ENCODE measurements at regions not wholly inside any gene's neighbourhood (a gene's known extent, or its start where the extent isn't known, plus 50 kb on each side); places are given as distances from the start of the nearest gene placed in this dataset.

DNA sequence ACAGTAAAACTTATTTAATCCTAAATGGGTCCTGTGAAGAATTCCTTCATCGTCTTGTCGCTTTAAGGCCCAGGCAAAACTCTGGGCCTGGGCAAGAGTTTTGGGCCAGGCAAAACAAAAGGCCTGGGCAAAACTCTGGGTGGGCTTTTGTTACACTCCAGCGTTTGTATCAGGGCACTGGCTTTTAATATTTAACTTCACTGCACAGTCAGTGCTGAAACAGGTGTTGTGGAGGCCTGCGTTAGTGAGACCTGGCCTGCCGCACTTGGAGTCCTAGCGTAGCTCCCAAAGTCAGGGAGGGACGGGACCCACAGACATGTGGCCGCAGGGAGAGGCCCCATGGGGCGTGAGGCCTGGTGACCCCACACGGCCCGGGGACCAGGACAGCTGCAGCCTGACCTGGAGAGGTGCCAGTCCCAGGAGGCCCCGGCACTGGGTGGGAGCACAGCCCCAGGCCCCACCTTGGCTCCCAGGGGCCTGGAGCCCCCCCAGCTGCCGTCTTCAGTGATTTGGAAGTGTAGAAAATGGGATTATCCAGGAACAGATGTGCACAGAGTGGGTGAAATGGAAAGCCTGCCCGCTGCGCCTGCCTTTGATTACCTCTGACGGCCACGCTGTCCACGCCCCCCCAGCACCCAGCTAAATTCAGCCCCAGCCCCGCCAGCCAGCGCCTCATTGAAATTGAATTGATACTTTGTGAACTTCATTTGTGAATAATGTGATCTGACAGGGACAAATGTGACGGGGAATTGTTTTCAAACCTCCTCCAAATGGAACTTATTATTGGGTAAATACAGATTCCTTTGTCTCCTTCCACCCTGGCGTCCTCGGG, 132.9 kb upstream of the NKX1-1 start:
- no peak for TF ChIP-seq CTCF (IDR thresholded peaks at IDR 0.05; ENCODE audit: insufficient read depth, low read length, poor library complexity, severe bottlenecking)
- no peak for TF ChIP-seq EZH2phosphoT487 (conservative IDR thresholded peaks at IDR 0.05; ENCODE audit: low read length)
- no peak overlapping the region for H3K27ac ChIP-seq (ENCODE audit: low read depth, low read length)
- no peak overlapping the region for H3K4me3 ChIP-seq (ENCODE audit: insufficient read depth, low read length, poor library complexity, severe bottlenecking)
- 0 out of 2 replicates have a peak, but pooled peaks cover 4% of the 10 kb centered on the region for H3K27me3 ChIP-seq (ENCODE audit: low read length)
- no peaks in the 10 kb centered on the region for H3K79me2 ChIP-seq (ENCODE audit: insufficient read depth, low read length)
- H3F3A ChIP-seq (ENCODE audit: insufficient read depth): no peaks in the 10 kb centered on the region
- H2AFZ ChIP-seq (ENCODE audit: low read depth, low read length, severe bottlenecking): no peak overlapping the region
- no peak overlapping the region for H3K9ac ChIP-seq (ENCODE audit: low read length)
- no peak overlapping the region for H3K4me2 ChIP-seq (ENCODE audit: low read depth, low read length, poor library complexity, severe bottlenecking)
- H3K9me3 ChIP-seq (ENCODE audit: insufficient read depth, low read length): no peaks in the 10 kb centered on the region
- no peaks in the 10 kb centered on the region for H3K36me3 ChIP-seq (ENCODE audit: low read length)
- H3K9me2 ChIP-seq (replicated peaks; ENCODE audit: insufficient read depth, low read length): no peaks in the 10 kb centered on the region
- no peaks in the 10 kb centered on the region for H4K20me1 ChIP-seq (ENCODE audit: low read depth, low read length)

DNA sequence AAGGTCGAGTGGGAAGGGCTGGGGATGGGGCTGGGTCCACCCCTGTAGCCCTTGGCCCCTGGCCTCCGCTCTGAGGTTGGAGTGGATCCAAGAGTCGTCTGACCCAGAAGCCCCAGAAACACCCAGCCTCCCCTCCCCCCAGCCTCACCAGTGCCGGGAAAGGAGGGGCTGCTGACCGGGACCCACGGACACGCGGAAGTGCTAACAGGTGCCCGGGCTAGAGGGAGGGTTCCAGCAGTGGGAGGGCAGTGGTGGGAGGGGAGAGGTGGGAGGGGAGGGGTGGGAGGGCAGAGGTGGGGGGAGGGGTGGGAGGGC, 131.8 kb upstream of the NKX1-1 start:
- no peaks in the 10 kb centered on the region for H3K36me3 ChIP-seq (ENCODE audit: low read length)
- TF ChIP-seq CTCF (IDR thresholded peaks at IDR 0.05; ENCODE audit: insufficient read depth, low read length, poor library complexity, severe bottlenecking) (no peak), EZH2phosphoT487 (conservative IDR thresholded peaks at IDR 0.05; ENCODE audit: low read length) (no peak)
- H2AFZ ChIP-seq (ENCODE audit: low read depth, low read length, severe bottlenecking): no peak overlapping the region
- H3K9me3 ChIP-seq (ENCODE audit: insufficient read depth, low read length): no peaks in the 10 kb centered on the region
- H3K27me3 ChIP-seq (ENCODE audit: low read length): 0 out of 2 replicates have a peak, but pooled peaks cover 3% of the 10 kb centered on the region
- H3F3A ChIP-seq (ENCODE audit: insufficient read depth): no peaks in the 10 kb centered on the region
- H3K79me2 ChIP-seq (ENCODE audit: insufficient read depth, low read length): no peaks in the 10 kb centered on the region
- H4K20me1 ChIP-seq (ENCODE audit: low read depth, low read length): no peaks in the 10 kb centered on the region
- H3K9me2 ChIP-seq (replicated peaks; ENCODE audit: insufficient read depth, low read length): no peaks in the 10 kb centered on the region
- H3K9ac ChIP-seq (ENCODE audit: low read length): no peak overlapping the region
- no peak overlapping the region for H3K4me2 ChIP-seq (ENCODE audit: low read depth, low read length, poor library complexity, severe bottlenecking)
- no peak overlapping the region for H3K27ac ChIP-seq (ENCODE audit: low read depth, low read length)
- no peak overlapping the region for H3K4me3 ChIP-seq (ENCODE audit: insufficient read depth, low read length, poor library complexity, severe bottlenecking)

- Histone ChIP-seq H3K36me3 (ENCODE audit: low read length) (no peaks in the 10 kb centered on the region), H3K9ac (ENCODE audit: low read length) (no peak overlapping the region), H3F3A (ENCODE audit: insufficient read depth) (no peaks in the 10 kb centered on the region), H4K20me1 (ENCODE audit: low read depth, low read length) (no peaks in the 10 kb centered on the region), H3K4me2 (ENCODE audit: low read depth, low read length, poor library complexity, severe bottlenecking) (no peak overlapping the region), H3K9me3 (ENCODE audit: insufficient read depth, low read length) (no peaks in the 10 kb centered on the region), H3K27ac (ENCODE audit: low read depth, low read length) (no peak overlapping the region), H2AFZ (ENCODE audit: low read depth, low read length, severe bottlenecking) (no peak overlapping the region), H3K9me2 (replicated peaks; ENCODE audit: insufficient read depth, low read length) (no peaks in the 10 kb centered on the region), H3K27me3 (ENCODE audit: low read length) (no peaks in the 10 kb centered on the region), H3K79me2 (ENCODE audit: insufficient read depth, low read length) (no peaks in the 10 kb centered on the region), H3K4me3 (ENCODE audit: insufficient read depth, low read length, poor library complexity, severe bottlenecking) (no peak overlapping the region)
- no peak for TF ChIP-seq EZH2phosphoT487 (conservative IDR thresholded peaks at IDR 0.05; ENCODE audit: low read length)
- no peak for TF ChIP-seq CTCF (IDR thresholded peaks at IDR 0.05; ENCODE audit: insufficient read depth, low read length, poor library complexity, severe bottlenecking)
Observed at GRCh38 chr4:1537410-1538095, 131.3 kb upstream of the NKX1-1 start.
